Nephron progenitor cell (in vitro differentiated cells): ENCODE measurements at regions not wholly inside any gene's neighbourhood (a gene's known extent, or its start where the extent isn't known, plus 50 kb on each side); places are given as distances from the start of the nearest gene placed in this dataset.

Experiments
- DNase-seq: peaks from one replicate; pipeline ENCODE4 v3.0.0; 2021
- H3K27ac Mint-ChIP-seq: 2 replicates; pipeline ENCODE4 v1.8.0; 2021; ENCODE audit warnings: mild to moderate bottlenecking, moderate library complexity, mixed read lengths
- H3K27me3 Mint-ChIP-seq: 2 replicates; pipeline ENCODE4 v1.8.0; 2021; ENCODE audit warnings: mild to moderate bottlenecking, low read depth, mixed read lengths; ENCODE audit not compliant: poor library complexity
- H3K36me3 Mint-ChIP-seq: 2 replicates; pipeline ENCODE4 v1.8.0; 2021; ENCODE audit warnings: low read depth, mixed read lengths
- H3K4me1 Mint-ChIP-seq: 2 replicates; pipeline ENCODE4 v1.8.0; 2021; ENCODE audit warnings: mixed read lengths
- H3K4me3 Mint-ChIP-seq: 2 replicates; pipeline ENCODE4 v1.8.0; 2021; ENCODE audit warnings: mild to moderate bottlenecking, moderate library complexity, mixed read lengths
- H3K9me3 Mint-ChIP-seq: 2 replicates; pipeline ENCODE4 v1.8.0; 2021; ENCODE audit warnings: mild to moderate bottlenecking, moderate library complexity, mixed read lengths
- TF ChIP-seq, protein P1 (sequence below): fragments of 200-600 bp; sonication (generic); IDR thresholded peaks from 2 replicates; pipeline ENCODE4 v1.5.0; 2021; ENCODE audit warnings: antibody characterized with exemption

DNA sequence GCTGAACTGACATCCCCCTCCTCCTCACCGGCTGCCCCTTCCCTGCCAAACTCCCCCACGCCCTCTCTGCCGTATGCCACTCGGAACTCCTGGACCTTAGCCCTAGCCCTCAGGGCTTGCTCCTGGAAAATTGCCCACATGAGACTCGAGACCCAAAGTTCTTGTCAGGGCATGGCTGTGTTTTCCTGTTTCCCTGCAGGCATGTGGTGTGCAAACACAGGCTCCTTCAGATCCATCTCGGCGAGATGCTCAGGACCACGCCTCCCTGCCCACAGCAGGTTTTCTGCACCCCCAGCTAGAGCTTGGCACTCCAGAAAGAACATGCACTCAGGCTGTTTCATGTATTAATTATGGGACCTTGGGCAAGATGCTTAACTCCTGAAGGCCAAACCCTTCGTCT, 1480.4 kb downstream of the BRD1 start:
- Mint-ChIP-seq H3K27me3 (peaks cover 18% of the 10 kb centered on the region), H3K4me3 (no peak overlapping the region), H3K27ac (no peak overlapping the region), H3K4me1 (peaks cover 3% of the 10 kb centered on the region), H3K9me3 (no peaks in the 10 kb centered on the region), H3K36me3 (no peaks in the 10 kb centered on the region)
- no peak for DNase-seq
- TF ChIP-seq, protein P1, sequence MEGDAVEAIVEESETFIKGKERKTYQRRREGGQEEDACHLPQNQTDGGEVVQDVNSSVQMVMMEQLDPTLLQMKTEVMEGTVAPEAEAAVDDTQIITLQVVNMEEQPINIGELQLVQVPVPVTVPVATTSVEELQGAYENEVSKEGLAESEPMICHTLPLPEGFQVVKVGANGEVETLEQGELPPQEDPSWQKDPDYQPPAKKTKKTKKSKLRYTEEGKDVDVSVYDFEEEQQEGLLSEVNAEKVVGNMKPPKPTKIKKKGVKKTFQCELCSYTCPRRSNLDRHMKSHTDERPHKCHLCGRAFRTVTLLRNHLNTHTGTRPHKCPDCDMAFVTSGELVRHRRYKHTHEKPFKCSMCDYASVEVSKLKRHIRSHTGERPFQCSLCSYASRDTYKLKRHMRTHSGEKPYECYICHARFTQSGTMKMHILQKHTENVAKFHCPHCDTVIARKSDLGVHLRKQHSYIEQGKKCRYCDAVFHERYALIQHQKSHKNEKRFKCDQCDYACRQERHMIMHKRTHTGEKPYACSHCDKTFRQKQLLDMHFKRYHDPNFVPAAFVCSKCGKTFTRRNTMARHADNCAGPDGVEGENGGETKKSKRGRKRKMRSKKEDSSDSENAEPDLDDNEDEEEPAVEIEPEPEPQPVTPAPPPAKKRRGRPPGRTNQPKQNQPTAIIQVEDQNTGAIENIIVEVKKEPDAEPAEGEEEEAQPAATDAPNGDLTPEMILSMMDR, result no peak

DNA sequence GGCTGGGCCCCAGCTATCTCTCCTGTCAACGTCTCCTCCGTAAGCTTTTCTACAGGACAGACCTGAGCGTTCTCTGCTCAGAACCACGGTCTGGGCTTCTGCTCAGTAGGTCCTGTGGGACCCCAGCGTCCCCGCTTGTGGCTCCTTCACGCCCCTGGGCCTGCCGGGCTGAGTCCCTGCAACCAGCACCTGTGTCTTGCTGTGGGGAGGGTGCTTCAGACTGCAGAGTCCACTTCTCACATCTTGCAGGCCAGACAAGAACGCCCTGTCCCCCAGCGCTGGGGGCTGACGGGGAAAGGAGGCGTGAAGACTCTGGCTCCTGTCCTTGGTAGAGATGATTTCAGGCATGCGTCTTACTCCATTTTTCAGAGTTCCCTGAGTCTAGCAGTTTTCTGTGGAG, 1480.8 kb downstream of the BRD1 start:
- DNase-seq, result no peak
- no peaks in the 10 kb centered on the region for H3K9me3 Mint-ChIP-seq
- no peak overlapping the region for H3K4me3 Mint-ChIP-seq
- no peaks in the 10 kb centered on the region for H3K36me3 Mint-ChIP-seq
- TF ChIP-seq, protein P1, result no peak
- H3K4me1 Mint-ChIP-seq, result peaks cover 3% of the 10 kb centered on the region
- peaks cover 21% of the 10 kb centered on the region for H3K27me3 Mint-ChIP-seq
- H3K27ac Mint-ChIP-seq, result no peak overlapping the region

DNA sequence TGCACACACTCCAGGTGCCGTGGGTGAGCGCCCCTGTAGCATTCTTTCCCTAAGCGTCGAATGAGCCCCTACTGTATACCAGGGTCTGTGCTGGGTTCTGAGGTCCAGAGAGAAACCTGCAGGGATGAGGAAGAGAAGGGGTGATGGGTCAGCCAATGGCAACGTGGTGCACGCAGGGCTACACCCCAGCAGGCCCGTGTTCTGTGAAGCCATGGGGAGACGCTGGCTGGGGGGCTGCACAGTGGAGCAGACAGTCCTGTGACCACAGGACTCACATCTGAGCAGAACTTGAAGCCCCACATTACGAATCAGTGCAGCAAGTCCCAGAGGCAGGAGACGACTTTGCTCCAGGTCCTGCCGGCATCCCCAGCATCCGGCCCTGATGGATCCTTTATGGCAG, 1481.4 kb downstream of the BRD1 start:
- Mint-ChIP-seq H3K27me3 (peaks cover 27% of the 10 kb centered on the region), H3K27ac (no peak overlapping the region), H3K4me1 (peaks cover 8% of the 10 kb centered on the region), H3K9me3 (no peaks in the 10 kb centered on the region), H3K36me3 (no peaks in the 10 kb centered on the region), H3K4me3 (no peak overlapping the region)
- no peak for DNase-seq
- TF ChIP-seq, protein P1, result no peak

DNA sequence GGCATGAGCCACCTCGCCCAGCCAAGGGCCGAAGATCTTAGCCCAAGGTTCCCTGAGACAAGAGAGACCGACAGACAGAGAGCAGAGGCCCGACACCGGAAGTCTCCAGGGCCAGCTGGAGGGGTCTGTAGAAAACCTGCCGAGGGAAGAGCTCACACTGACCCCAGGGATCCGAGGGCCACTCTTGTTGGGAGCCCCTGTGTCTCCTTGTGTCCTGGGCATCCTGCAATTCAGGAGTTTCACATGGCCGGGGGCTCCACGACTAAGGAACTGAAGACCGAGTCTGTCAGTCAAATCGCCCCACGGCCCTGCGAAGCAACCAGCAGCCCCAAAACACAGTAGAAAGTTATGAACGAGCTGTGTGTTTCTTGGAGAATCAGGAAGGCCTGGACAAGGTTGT, 1482.0 kb downstream of the BRD1 start:
- no peak overlapping the region for H3K4me3 Mint-ChIP-seq
- H3K36me3 Mint-ChIP-seq, result no peaks in the 10 kb centered on the region
- DNase-seq, result no peak
- H3K4me1 Mint-ChIP-seq, result peaks cover 13% of the 10 kb centered on the region
- peaks cover 32% of the 10 kb centered on the region for H3K27me3 Mint-ChIP-seq
- TF ChIP-seq, protein P1, result no peak
- no peak overlapping the region for H3K27ac Mint-ChIP-seq
- no peaks in the 10 kb centered on the region for H3K9me3 Mint-ChIP-seq

DNA sequence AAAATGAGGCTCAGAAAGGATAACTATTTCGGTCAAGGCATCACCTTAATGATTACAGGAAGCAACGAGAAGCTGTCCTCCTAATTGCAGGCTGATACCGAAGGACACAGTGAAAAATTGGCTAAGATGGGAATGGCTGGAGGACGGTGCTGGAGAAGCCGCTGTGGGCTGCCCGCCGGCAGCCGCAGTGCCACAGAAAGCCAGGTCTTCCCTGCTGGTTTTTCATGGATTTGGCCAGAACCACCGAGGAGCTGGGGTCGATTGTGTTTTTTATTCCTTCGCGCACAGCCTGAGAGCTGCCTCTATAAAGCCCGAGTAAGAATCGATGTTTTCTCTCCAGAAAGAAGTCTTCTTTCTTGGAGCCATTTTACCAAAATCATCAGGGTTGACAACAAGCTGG, 1484.2 kb downstream of the BRD1 start:
- Mint-ChIP-seq H3K9me3 (no peaks in the 10 kb centered on the region), H3K4me1 (peaks cover 18% of the 10 kb centered on the region), H3K36me3 (no peaks in the 10 kb centered on the region), H3K27ac (no peak overlapping the region), H3K4me3 (no peak overlapping the region), H3K27me3 (peaks cover 36% of the 10 kb centered on the region)
- TF ChIP-seq, protein P1, result no peak
- no peak for DNase-seq

DNA sequence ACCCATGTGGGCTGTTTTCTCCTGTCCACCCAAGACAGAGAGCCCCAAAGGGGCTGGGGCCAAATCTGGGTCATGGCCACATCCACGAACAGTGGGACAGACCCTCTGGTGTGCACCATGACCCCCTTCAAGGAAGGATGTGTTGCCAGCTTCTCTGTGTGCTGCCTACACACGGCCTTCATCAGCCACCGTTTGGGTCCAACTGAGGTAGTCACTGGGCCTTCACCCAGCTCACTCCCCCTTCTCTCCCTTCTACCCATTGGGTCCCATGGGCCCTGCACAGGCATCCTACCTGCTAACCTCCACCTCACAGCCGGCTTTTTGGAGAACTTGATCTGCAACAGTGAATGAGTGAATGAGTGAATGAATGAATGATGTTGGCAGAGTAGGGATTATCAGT, 1484.9 kb downstream of the BRD1 start:
- TF ChIP-seq, protein P1, result no peak
- H3K9me3 Mint-ChIP-seq, result no peaks in the 10 kb centered on the region
- no peak for DNase-seq
- H3K4me3 Mint-ChIP-seq, result no peak overlapping the region
- H3K4me1 Mint-ChIP-seq, result peaks cover 18% of the 10 kb centered on the region
- no peak overlapping the region for H3K27ac Mint-ChIP-seq
- H3K27me3 Mint-ChIP-seq, result peaks cover 36% of the 10 kb centered on the region
- H3K36me3 Mint-ChIP-seq, result no peaks in the 10 kb centered on the region
